ENCODE measurements at regions not wholly inside any gene's neighbourhood (a gene's known extent, or its start where the extent isn't known, plus 50 kb on each side); places are given as distances from the start of the nearest gene placed in this dataset.

DNA sequence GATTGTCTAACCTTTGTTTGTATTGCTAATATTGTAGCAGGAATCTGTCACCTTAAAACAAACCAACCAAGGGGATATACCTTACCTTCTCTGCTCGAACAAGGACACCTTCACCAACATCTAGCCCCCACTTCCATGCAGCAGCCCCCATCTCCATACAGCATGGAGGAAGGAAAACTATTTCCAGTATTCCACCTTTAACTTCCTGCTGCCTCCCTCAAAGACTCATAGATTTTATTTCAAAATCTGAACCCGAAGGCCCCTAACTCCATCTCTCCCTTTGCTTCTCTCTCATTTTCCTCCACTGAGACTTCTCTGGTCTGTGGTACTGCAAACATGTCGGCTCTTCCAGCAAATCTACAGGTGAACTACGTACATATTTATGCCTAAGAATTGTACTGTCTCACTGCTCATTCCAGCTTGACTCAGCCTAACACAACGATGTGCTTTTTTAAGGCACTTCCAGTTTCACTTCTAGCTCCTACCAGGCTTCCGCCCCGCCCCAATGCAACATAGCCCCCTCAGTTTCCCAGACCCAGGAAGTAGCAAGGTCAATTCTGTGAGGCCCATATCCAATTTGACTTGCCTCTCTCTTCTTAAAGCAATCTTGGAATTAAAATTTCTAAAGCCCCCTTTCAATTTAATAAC is 70.7 kb upstream of the RNF38 start (continued):
- TF ChIP-seq NR2F1 (conservative IDR thresholded peaks at IDR 0.05) (peak; percentile 46; the same call in 1 of the 2 replicates), POLR2A (IDR thresholded peaks at IDR 0.05; ENCODE audit: low read depth, low read length) (peak; percentile 53), JUNB (IDR thresholded peaks at IDR 0.05) (no peak), PML (IDR thresholded peaks at IDR 0.05; ENCODE audit: low read length) (no peak), SPI1 (IDR thresholded peaks at IDR 0.05; ENCODE audit: borderline replicate concordance, insufficient read depth, low read depth, low read length) (peak; percentile 61; the same call in 1 of the 2 replicates), STAT3 (IDR thresholded peaks at IDR 0.05; ENCODE audit: low read depth, low read length) (no peak), CHD4 (IDR thresholded peaks at IDR 0.05) (no peak), SMC3 (IDR thresholded peaks at IDR 0.05; ENCODE audit: borderline replicate concordance, low read length) (no peak), SRF (IDR thresholded peaks at IDR 0.05; ENCODE audit: low read depth in 2 of 2, low read length in 2 of 2) (no peak), HDAC6 (IDR thresholded peaks at IDR 0.05; ENCODE audit: unreplicated experiment) (no peak), NBN (IDR thresholded peaks at IDR 0.05) (0 out of 2 replicates have a peak, but pooled peaks have one; percentile 31)
- TF ChIP-seq, protein P1, sequence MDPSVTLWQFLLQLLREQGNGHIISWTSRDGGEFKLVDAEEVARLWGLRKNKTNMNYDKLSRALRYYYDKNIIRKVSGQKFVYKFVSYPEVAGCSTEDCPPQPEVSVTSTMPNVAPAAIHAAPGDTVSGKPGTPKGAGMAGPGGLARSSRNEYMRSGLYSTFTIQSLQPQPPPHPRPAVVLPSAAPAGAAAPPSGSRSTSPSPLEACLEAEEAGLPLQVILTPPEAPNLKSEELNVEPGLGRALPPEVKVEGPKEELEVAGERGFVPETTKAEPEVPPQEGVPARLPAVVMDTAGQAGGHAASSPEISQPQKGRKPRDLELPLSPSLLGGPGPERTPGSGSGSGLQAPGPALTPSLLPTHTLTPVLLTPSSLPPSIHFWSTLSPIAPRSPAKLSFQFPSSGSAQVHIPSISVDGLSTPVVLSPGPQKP (IDR thresholded peaks at IDR 0.05; ENCODE audit: low read depth, low read length) = no peak
- TF ChIP-seq, protein P2, sequence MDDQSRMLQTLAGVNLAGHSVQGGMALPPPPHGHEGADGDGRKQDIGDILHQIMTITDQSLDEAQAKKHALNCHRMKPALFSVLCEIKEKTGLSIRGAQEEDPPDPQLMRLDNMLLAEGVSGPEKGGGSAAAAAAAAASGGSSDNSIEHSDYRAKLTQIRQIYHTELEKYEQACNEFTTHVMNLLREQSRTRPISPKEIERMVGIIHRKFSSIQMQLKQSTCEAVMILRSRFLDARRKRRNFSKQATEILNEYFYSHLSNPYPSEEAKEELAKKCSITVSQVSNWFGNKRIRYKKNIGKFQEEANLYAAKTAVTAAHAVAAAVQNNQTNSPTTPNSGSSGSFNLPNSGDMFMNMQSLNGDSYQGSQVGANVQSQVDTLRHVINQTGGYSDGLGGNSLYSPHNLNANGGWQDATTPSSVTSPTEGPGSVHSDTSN (IDR thresholded peaks at IDR 0.05; ENCODE audit: insufficient replicate concordance, low read depth, low read length) = no peak
- TF ChIP-seq, protein P3, sequence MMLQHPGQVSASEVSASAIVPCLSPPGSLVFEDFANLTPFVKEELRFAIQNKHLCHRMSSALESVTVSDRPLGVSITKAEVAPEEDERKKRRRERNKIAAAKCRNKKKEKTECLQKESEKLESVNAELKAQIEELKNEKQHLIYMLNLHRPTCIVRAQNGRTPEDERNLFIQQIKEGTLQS (IDR thresholded peaks at IDR 0.05; ENCODE audit: borderline replicate concordance, extremely low read depth, low read depth, low read length) = no peak
- TF ChIP-seq, protein P4, sequence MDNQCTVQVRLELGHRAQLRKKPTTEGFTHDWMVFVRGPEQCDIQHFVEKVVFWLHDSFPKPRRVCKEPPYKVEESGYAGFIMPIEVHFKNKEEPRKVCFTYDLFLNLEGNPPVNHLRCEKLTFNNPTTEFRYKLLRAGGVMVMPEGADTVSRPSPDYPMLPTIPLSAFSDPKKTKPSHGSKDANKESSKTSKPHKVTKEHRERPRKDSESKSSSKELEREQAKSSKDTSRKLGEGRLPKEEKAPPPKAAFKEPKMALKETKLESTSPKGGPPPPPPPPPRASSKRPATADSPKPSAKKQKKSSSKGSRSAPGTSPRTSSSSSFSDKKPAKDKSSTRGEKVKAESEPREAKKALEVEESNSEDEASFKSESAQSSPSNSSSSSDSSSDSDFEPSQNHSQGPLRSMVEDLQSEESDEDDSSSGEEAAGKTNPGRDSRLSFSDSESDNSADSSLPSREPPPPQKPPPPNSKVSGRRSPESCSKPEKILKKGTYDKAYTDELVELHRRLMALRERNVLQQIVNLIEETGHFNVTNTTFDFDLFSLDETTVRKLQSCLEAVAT (IDR thresholded peaks at IDR 0.05) = no peak
